SK-N-MC (cell line): ENCODE measurements at regions not wholly inside any gene's neighbourhood (a gene's known extent, or its start where the extent isn't known, plus 50 kb on each side); places are given as distances from the start of the nearest gene placed in this dataset.

Source experiments
- EZH2 ChIP-seq: fragments of 200-600 bp; sonication (generic); IDR thresholded peaks from one replicate; pipeline ENCODE4 v1.6.1; 2017; ENCODE audit warnings: antibody characterized with exemption
- POLR2AphosphoS5 ChIP-seq: IDR thresholded peaks from 2 replicates; pipeline ENCODE4 v1.6.1; 2012; ENCODE audit warnings: mild to moderate bottlenecking, low read depth, low read length, borderline replicate concordance

DNA sequence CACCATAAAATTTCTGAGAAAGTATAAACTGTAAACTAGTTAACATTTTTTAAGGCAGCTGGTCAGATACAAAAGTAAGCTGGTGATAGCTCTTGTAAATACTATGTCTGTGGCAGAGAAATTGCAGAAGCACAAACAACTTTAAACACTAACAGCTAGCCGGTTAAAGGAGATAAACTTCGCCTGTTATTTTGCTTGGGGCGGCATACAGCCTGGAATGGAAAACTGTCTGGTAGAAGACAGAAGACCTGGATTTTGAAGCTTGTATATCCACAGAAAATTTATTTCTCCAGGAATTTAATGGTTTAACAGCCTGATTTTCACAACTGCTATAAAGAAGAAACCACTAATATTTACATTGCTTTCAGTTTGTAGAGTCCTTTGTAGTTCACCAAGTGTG, 65.3 kb upstream of the FIBIN start:
- TF ChIP-seq POLR2AphosphoS5 (no peak), EZH2 (no peak)
